Naive thymus-derived CD4-positive, alpha-beta T cell (primary cell): ENCODE measurements at regions not wholly inside any gene's neighbourhood (a gene's known extent, or its start where the extent isn't known, plus 50 kb on each side); places are given as distances from the start of the nearest gene placed in this dataset.

Experiments
- ATAC-seq: fragments of 150-1000 bp; cut with Tn5 transposase; 2 replicates; pipeline ENCODE4 v1.10.0; 2021; ENCODE audit warnings: mild to moderate bottlenecking, moderate library complexity
- CTCF ChIA-PET: fragments of 350-600 bp; sonication (Branson Sonifier 250); formaldehyde crosslinking; loops from one replicate; lab custom pipeline; 2021; ENCODE audit warnings: antibody characterized with exemption; lab: Charles Lee
- POLR2A ChIA-PET: fragments of 350-600 bp; sonication (Branson Sonifier 250); formaldehyde crosslinking; loops from one replicate; lab custom pipeline; 2021; ENCODE audit warnings: antibody characterized with exemption, inconsistent platforms; lab: Charles Lee
- DNase-seq, 9 donors: peaks; one replicate each; pipeline versions ENCODE4 v3.0.0 to v3.0.0-alpha.2; 2020 to 2022; ENCODE audit warnings: mixed read lengths in 1 of 9
- H3K27ac ChIP-seq: one replicate; pipeline ENCODE4 v1.7.0; 2013; ENCODE audit warnings: mild to moderate bottlenecking, low read depth, low read length, moderate library complexity
- H3K27me3 ChIP-seq, 2 donors: one replicate each; pipeline ENCODE4 v1.7.0; 2013; ENCODE audit warnings: low read length in 2 of 2, mild to moderate bottlenecking in 2 of 2, moderate library complexity in 2 of 2; ENCODE audit not compliant: control insufficient read depth in 2 of 2, insufficient read depth in 2 of 2
- H3K36me3 ChIP-seq, 3 experiments: 1 replicate in 2 of 3; 2 replicates in 1 of 3; pipeline ENCODE4 v1.7.0; 2013; ENCODE audit warnings: low read length in 3 of 3, mild to moderate bottlenecking in 3 of 3, moderate library complexity in 1 of 3; ENCODE audit not compliant: insufficient read depth in 3 of 3, control insufficient read depth in 2 of 3
- H3K4me1 ChIP-seq, 2 donors: one replicate each; pipeline ENCODE4 v1.7.0; 2013; ENCODE audit warnings: low read length in 2 of 2, mild to moderate bottlenecking in 2 of 2, moderate library complexity in 1 of 2; ENCODE audit not compliant: control insufficient read depth in 2 of 2, insufficient read depth in 2 of 2
- H3K4me3 ChIP-seq: 2 replicates; pipeline ENCODE4 v1.7.0; 2013; ENCODE audit warnings: mild to moderate bottlenecking, low read length
- H3K9me3 ChIP-seq, 3 experiments: 1 replicate in 2 of 3; 2 replicates in 1 of 3; pipeline ENCODE4 v1.7.0; 2013; ENCODE audit warnings: low read length in 3 of 3; ENCODE audit not compliant: control insufficient read depth in 2 of 3
- H3K27ac Mint-ChIP-seq, 9 donors: one replicate each; pipeline ENCODE4 v1.8.0; 2020 to 2022; ENCODE audit warnings: mixed read lengths in 9 of 9, mild to moderate bottlenecking in 8 of 9, moderate library complexity in 5 of 9, inconsistent platforms in 2 of 9
- H3K27me3 Mint-ChIP-seq, 5 donors: one replicate each; pipeline ENCODE4 v1.8.0; 2021 to 2022; ENCODE audit warnings: mixed read lengths in 5 of 5, mild to moderate bottlenecking in 1 of 5
- H3K36me3 Mint-ChIP-seq, 5 donors: one replicate each; pipeline ENCODE4 v1.8.0; 2020 to 2022; ENCODE audit warnings: mixed read lengths in 5 of 5, mild to moderate bottlenecking in 3 of 5, inconsistent platforms in 1 of 5
- H3K4me1 Mint-ChIP-seq, 7 donors: one replicate each; pipeline ENCODE4 v1.8.0; 2020 to 2022; ENCODE audit warnings: mixed read lengths in 7 of 7, mild to moderate bottlenecking in 3 of 7, inconsistent platforms in 1 of 7
- H3K4me3 Mint-ChIP-seq, 10 donors: one replicate each; pipeline ENCODE4 v1.8.0; 2020 to 2022; ENCODE audit warnings: mild to moderate bottlenecking in 10 of 10, mixed read lengths in 10 of 10, moderate library complexity in 6 of 10, inconsistent platforms in 2 of 10
- H3K9me3 Mint-ChIP-seq, 11 donors: one replicate each; pipeline ENCODE4 v1.8.0; 2020 to 2022; ENCODE audit warnings: mixed read lengths in 11 of 11, mild to moderate bottlenecking in 4 of 11, inconsistent platforms in 1 of 11, moderate library complexity in 1 of 11
- intact Hi-C, 2 donors: fragments of 100-400 bp; cut with micrococcal nuclease; formaldehyde crosslinking; loops; one replicate each; pipeline ENCODE4 v1.15.1; 2023

DNA sequence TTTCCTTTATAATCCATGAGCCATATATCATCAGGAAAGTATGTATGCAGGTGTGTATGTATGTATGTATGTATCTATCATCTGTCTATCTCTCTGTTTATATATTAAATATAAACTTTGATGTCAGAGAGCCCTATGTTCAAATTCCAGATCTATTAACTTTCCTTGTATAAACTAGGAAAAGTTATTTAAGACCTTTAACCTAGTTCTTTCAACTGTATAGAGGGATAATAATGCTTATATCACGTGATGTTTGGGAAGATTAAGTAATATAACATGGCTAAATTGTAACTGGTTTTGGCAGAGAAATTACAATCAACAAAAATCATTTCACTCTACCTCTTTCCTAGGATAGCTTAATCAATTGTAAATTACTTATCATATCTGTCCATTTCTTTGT is 628.3 kb upstream of the IGFBP3 start:
- POLR2A ChIA-PET: no interaction called here
- Histone ChIP-seq H3K27ac (no peak overlapping the region), H3K9me3 (no peaks in the 10 kb centered on the region), H3K4me1 (no peaks in the 10 kb centered on the region), H3K36me3 (no peaks in the 10 kb centered on the region), H3K27me3 (no peaks in the 10 kb centered on the region), H3K4me3 (no peak overlapping the region)
- DNase-seq (no peak), ATAC-seq (no peak)
- Mint-ChIP-seq H3K27ac (no peak overlapping the region), H3K4me3 (no peak overlapping the region), H3K9me3 (peaks cover 1 to 15% (median 4%) of the 10 kb centered on the region in 11 donors), H3K4me1 (no peaks in the 10 kb centered on the region), H3K27me3 (no peaks in the 10 kb centered on the region), H3K36me3 (no peaks in the 10 kb centered on the region)
- intact Hi-C loops: no loop called here
- CTCF ChIA-PET: no interaction called here

DNA sequence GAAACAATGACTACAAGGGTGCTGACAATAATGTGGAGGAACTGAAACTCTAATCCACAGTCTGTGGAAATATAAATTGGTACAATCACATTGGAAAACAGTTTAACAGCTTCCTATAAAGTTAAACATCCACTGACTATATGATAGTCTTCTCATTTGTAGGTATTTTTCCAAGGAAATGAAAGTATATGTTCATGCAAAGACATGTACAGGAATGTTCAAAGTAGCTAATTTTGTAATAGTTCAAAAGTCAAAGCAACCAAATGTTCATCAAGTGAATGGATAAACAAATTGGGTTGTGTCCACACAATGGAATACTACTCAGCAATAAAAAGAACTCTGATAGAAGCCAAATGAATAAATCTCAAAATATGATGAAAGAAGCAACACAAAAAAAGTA is 626.0 kb upstream of the IGFBP3 start:
- Mint-ChIP-seq H3K27me3 (no peaks in the 10 kb centered on the region), H3K9me3 (peaks cover 0 to 10% (median 4%) of the 10 kb centered on the region in 11 donors), H3K4me1 (no peaks in the 10 kb centered on the region), H3K27ac (no peak overlapping the region), H3K4me3 (no peak overlapping the region), H3K36me3 (no peaks in the 10 kb centered on the region)
- H3K9me3 ChIP-seq: no peaks in the 10 kb centered on the region
- no peak overlapping the region for H3K4me3 ChIP-seq
- CTCF ChIA-PET: no interaction called here
- ATAC-seq (no peak), DNase-seq (no peak)
- no peak overlapping the region for H3K27ac ChIP-seq
- intact Hi-C loops: no loop called here
- H3K4me1 ChIP-seq: no peaks in the 10 kb centered on the region
- POLR2A ChIA-PET: no interaction called here
- H3K27me3 ChIP-seq: no peaks in the 10 kb centered on the region
- H3K36me3 ChIP-seq: no peaks in the 10 kb centered on the region

DNA sequence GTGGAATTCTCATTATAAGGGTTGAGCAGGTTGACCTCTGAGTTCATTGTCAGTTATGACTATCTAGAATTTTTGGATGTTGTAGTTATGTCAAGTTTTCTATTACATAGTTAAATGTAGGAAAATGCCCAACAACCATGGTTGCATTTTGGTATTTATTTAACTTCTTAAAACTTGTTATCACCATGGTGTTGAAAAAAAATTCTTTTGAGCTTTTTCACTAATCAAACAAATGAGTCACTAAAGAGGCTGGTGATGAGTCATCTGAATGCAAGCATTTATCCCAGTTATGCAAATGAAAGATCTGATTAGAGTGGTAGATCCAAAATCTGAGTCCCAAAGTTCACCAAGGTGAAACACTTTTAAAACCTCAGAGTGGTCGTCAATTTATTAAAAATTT is 624.7 kb upstream of the IGFBP3 start:
- ChIA-PET CTCF (no interaction called here), POLR2A (no interaction called here)
- Histone ChIP-seq H3K36me3 (no peaks in the 10 kb centered on the region), H3K27me3 (no peaks in the 10 kb centered on the region), H3K4me1 (no peaks in the 10 kb centered on the region), H3K27ac (no peak overlapping the region), H3K9me3 (no peaks in the 10 kb centered on the region), H3K4me3 (no peak overlapping the region)
- H3K27ac Mint-ChIP-seq: no peak overlapping the region
- DNase-seq (no peak), ATAC-seq (no peak)
- intact Hi-C loops: no loop called here
- no peaks in the 10 kb centered on the region for H3K27me3 Mint-ChIP-seq
- H3K9me3 Mint-ChIP-seq: peaks cover 0 to 7% (median 4%) of the 10 kb centered on the region in 11 donors
- H3K36me3 Mint-ChIP-seq: no peaks in the 10 kb centered on the region
- no peak overlapping the region for H3K4me3 Mint-ChIP-seq
- H3K4me1 Mint-ChIP-seq: no peaks in the 10 kb centered on the region

DNA sequence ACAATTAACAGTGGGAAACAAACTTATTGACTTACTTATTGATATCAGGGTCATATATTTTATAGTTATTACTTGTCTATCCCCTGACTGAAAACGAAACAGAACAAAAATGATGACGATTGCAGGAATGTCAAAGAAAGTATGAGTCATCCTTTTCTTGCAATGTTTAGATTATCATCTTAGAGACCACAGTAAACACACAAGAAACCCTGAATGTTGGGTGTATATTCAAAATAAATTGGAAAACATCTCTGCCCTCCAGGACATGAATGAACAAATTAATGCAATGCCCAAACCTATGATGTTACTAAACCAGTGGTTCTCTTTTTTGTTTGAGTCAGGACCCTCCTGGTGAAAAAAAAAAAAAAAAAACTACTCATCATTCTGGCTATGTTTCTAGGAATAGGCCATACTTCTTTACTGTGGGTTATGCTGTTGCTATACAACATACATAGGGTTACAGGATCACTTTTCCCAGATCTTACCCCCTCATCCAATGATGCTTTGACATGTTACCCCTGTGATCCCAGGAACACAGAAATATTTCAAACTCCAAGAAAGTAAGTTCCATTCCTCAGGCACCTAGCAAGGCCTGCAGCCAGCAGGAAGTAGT is 623.4 kb upstream of the IGFBP3 start:
- H3K36me3 ChIP-seq: no peaks in the 10 kb centered on the region
- ChIA-PET POLR2A (no interaction called here), CTCF (interaction anchor here (0.7 kb wide), 1 partner anchor 118 kb away, joined by 3 read pairs; no protein-coding TSS in a partner anchor)
- H3K4me3 ChIP-seq: no peak overlapping the region
- Mint-ChIP-seq H3K9me3 (peaks cover 0 to 7% (median 4%) of the 10 kb centered on the region in 11 donors), H3K36me3 (no peaks in the 10 kb centered on the region), H3K27ac (no peak overlapping the region), H3K4me3 (no peak overlapping the region), H3K4me1 (no peaks in the 10 kb centered on the region), H3K27me3 (no peaks in the 10 kb centered on the region)
- DNase-seq: no peak
- H3K4me1 ChIP-seq: no peaks in the 10 kb centered on the region
- H3K9me3 ChIP-seq: no peaks in the 10 kb centered on the region
- no peak overlapping the region for H3K27ac ChIP-seq
- no peaks in the 10 kb centered on the region for H3K27me3 ChIP-seq
- no peak for ATAC-seq
- intact Hi-C loops: no loop called here

DNA sequence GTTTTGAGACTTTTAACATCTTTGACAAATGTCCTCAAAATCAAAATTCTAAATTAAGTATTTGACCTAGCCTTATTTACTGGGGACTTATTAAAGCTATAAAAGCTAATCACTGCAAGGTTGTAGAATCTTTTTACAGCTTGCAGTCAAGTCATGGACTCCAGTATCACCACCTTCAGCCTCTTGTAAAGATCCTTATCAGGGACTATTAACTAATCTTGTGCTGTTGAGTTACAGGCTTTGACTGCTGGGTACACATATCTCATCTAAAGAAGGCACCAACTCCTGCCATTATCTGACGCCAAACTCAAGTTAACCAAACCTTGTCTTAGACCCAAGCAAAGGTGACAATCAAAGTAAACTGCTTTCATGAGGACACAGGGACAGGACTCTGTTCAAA is 621.0 kb upstream of the IGFBP3 start:
- ChIA-PET CTCF (no interaction called here), POLR2A (no interaction called here)
- no peaks in the 10 kb centered on the region for H3K9me3 ChIP-seq
- DNase-seq: no peak
- ATAC-seq: no peak
- intact Hi-C loops: no loop called here
- H3K27me3 ChIP-seq: no peaks in the 10 kb centered on the region
- no peak overlapping the region for H3K4me3 Mint-ChIP-seq
- H3K27ac Mint-ChIP-seq: no peak overlapping the region
- H3K27me3 Mint-ChIP-seq: no peaks in the 10 kb centered on the region
- H3K4me3 ChIP-seq: no peak overlapping the region
- no peaks in the 10 kb centered on the region for H3K4me1 ChIP-seq
- no peaks in the 10 kb centered on the region for H3K4me1 Mint-ChIP-seq
- no peaks in the 10 kb centered on the region for H3K36me3 Mint-ChIP-seq
- no peaks in the 10 kb centered on the region for H3K36me3 ChIP-seq
- peaks cover 0 to 7% (median 2%) of the 10 kb centered on the region in 11 donors for H3K9me3 Mint-ChIP-seq
- H3K27ac ChIP-seq: no peak overlapping the region

DNA sequence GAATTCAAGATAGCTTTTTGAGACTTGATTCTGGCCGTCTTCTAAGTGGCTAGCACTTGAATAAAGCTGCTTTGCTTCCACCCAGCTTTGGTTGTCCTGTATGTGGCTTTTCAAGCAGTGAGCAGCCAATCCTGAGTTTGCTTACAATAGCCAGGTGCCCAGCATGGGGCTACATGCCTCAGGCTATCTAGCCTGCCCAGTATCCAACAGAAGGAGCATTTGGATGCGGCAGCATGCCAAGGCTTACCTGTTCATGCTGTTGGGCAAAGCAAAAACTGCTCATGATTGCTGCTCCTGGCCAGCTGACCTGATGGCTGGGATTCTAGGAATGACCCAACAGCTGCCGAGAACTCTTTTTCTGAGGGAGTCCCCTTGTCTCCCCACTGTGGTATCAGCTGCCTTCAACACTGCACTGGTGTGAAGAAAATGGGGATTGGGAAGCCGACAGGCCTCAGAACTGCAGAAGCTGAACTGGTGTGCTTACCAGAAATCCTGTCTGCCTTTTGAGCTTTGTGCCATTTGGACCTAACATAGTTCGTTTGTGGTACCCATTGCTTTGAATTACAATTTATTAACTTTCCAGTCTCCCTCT is 618.9 kb upstream of the IGFBP3 start:
- DNase-seq (no peak), ATAC-seq (no peak)
- Histone ChIP-seq H3K36me3 (no peaks in the 10 kb centered on the region), H3K27me3 (no peaks in the 10 kb centered on the region), H3K4me1 (no peaks in the 10 kb centered on the region), H3K9me3 (no peaks in the 10 kb centered on the region), H3K4me3 (no peak overlapping the region), H3K27ac (no peak overlapping the region)
- CTCF ChIA-PET: no interaction called here
- Mint-ChIP-seq H3K4me3 (no peak overlapping the region), H3K36me3 (no peaks in the 10 kb centered on the region), H3K27ac (no peak overlapping the region), H3K27me3 (no peaks in the 10 kb centered on the region), H3K4me1 (no peaks in the 10 kb centered on the region), H3K9me3 (peaks cover 0 to 13% (median 4%) of the 10 kb centered on the region in 11 donors)
- POLR2A ChIA-PET: no interaction called here
- intact Hi-C loops: no loop called here

DNA sequence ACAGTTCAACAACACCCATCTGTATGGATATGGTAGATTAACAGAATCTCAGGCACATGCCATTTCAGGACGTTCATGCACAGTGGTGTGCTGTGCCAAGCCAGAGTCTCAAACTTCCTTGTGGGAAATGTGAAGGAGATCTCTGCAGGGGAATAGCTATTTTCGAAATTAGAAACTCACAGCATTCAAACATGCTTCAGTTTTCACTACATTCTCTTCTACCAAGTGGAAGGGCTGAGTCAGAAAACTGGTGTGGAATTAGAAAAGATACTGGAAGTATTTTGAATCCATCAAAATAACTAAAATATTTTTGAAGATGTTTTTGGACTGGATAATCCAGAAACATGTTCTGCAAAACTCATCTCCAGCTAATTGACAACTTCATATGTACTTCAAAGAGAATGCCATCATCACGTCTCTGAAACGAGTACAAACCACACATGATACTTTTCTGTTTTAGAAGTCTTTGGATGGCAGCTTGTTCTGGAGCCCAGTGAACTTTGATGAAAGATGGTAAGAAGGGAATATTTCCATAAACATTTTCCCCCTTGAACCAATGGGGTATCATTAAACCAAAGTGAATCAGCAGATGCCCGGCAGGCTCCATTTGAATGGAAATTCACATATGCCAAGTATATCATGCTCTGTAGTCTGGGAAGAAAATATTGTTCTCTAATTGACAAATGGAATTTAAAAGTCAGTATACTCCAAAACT is 616.3 kb upstream of the IGFBP3 start:
- H3K9me3 ChIP-seq: no peaks in the 10 kb centered on the region
- H3K4me1 Mint-ChIP-seq: no peaks in the 10 kb centered on the region
- DNase-seq (no peak), ATAC-seq (no peak)
- H3K27ac ChIP-seq: no peak overlapping the region
- H3K36me3 Mint-ChIP-seq: peaks cover 0 to 5% (median 0%) of the 10 kb centered on the region in 5 donors
- H3K4me3 Mint-ChIP-seq: no peak overlapping the region
- H3K27ac Mint-ChIP-seq: no peak overlapping the region
- CTCF ChIA-PET: no interaction called here
- POLR2A ChIA-PET: no interaction called here
- no peak overlapping the region for H3K4me3 ChIP-seq
- no peaks in the 10 kb centered on the region for H3K4me1 ChIP-seq
- no peaks in the 10 kb centered on the region for H3K36me3 ChIP-seq
- peaks cover 0 to 20% (median 8%) of the 10 kb centered on the region in 11 donors for H3K9me3 Mint-ChIP-seq
- H3K27me3 Mint-ChIP-seq: no peaks in the 10 kb centered on the region
- H3K27me3 ChIP-seq: no peaks in the 10 kb centered on the region
- intact Hi-C loops: no loop called here
